Esophagus muscularis mucosa (tissue), 4 donors: ENCODE measurements at regions not wholly inside any gene's neighbourhood (a gene's known extent, or its start where the extent isn't known, plus 50 kb on each side); places are given as distances from the start of the nearest gene placed in this dataset.
A peak's percentile ranks its signal among the peaks of the same experiment; 100 is the strongest.

Experiments
- DNase-seq: peaks from one replicate; pipeline ENCODE4 v3.0.0-alpha.2; 2017; ENCODE audit errors: extremely low spot score
- H3K27ac ChIP-seq, 4 donors: fragments of 200-600 bp; sonication (generic); replicated peaks in 1 of 4; 1 replicate in 3 of 4; 2 replicates in 1 of 4; pipeline ENCODE4 v1.5.1; 2016 to 2019; ENCODE audit warnings: mild to moderate bottlenecking in 1 of 4
- H3K27me3 ChIP-seq, 4 donors: fragments of 200-600 bp; sonication (generic); one replicate each; pipeline versions ENCODE4 v1.5.1 to v1.6.0; 2016 to 2019
- H3K36me3 ChIP-seq, 4 donors: fragments of 200-600 bp; sonication (generic); one replicate each; pipeline ENCODE4 v1.5.1; 2016 to 2019
- H3K4me1 ChIP-seq, 4 donors: fragments of 200-600 bp; sonication (generic); one replicate each; pipeline ENCODE4 v1.5.1; 2016 to 2019
- H3K4me3 ChIP-seq, 4 donors: fragments of 200-600 bp; sonication (generic); 1 replicate in 2 of 4; 2 replicates in 2 of 4; pipeline ENCODE4 v1.5.1; 2016 to 2019; ENCODE audit warnings: mild to moderate bottlenecking in 4 of 4, moderate library complexity in 1 of 4
- H3K9me3 ChIP-seq, 4 donors: fragments of 200-600 bp; sonication (generic); 1 replicate in 3 of 4; 2 replicates in 1 of 4; pipeline ENCODE4 v1.5.1; 2016 to 2019
- EP300 ChIP-seq: sonication (generic); formaldehyde crosslinking; IDR thresholded peaks from one replicate; pipeline ENCODE4 v1.6.1; 2017; ENCODE audit warnings: antibody characterized with exemption
- POLR2A ChIP-seq: fragments of 450-650 bp; IDR thresholded peaks from one replicate; pipeline ENCODE4 v1.6.1; 2017; ENCODE audit warnings: antibody characterized with exemption, moderate library complexity, mild to moderate bottlenecking, low read depth
- POLR2AphosphoS5 ChIP-seq, 2 donors: sonication (generic); formaldehyde crosslinking; IDR thresholded peaks; one replicate each; pipeline ENCODE4 v1.6.1; 2017; ENCODE audit warnings: antibody characterized with exemption in 2 of 2
- WGBS: methylation state at CpG from one replicate; pipeline ENCODE4 v1.1.5; 2018; 5-methylcytosine and 5-hydroxymethylcytosine counted together
- intact Hi-C: fragments of 100-400 bp; cut with DNase I; formaldehyde crosslinking; loops from one replicate; pipeline ENCODE4 v1.15.1; 2023
- TF ChIP-seq, protein P1 (sequence below), 3 experiments: fragments of 200-600 bp in 2 of 3; fragments of 450-650 bp in 1 of 3; sonication (generic) in 2 of 3; IDR thresholded peaks; one replicate each; pipeline ENCODE4 v1.5.1; 2017 to 2019; ENCODE audit warnings: antibody characterized with exemption in 3 of 3, mild to moderate bottlenecking in 2 of 3, moderate library complexity in 1 of 3

DNA sequence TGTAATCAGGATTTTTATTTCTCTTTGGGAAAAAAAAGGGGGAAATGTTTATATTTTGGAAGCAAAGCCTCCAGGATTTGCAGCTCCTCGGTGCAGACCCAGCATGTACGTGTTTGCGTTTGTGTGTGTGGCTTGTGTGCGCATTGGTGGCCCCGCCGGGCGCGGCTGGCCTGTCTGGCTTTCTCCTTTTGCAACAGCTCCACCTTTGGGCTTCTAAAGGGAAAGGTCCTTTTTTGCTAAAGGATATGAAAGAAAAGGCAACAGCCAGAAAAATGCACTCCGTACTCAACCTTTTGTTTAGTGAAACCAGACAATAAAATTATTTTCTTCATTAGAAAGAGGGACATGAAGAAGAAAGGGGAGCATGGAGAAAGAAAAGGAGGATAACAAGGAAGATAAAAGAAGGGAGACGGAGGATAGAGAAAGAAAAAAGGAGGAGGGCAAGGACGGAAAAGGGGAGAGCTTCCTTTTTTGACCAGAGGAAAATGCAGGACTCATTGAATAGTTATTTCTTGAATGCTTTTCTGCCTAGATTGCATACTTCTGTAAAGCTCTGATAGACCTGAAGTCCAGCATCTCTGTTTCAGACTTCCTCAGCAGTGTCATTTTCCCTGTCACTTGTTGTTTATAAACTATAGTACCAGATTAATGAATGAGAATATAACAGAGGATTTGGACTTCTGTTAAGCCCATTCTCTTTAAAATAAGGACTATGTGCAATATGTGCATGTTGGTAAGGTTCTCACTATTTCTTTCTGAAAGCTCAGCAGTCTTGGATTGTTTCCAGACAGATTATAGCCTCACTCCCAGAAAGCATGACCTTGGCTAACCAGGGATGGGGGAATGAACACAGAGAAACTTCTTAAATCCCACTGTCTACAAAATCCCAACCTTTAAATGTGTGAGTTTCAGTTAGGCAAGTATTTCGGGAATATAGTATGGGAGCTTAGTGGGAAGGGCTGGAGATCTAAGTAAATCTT is 563.1 kb upstream of the PIK3C3 start:
- TF ChIP-seq POLR2A = no peak
- no peak for TF ChIP-seq EP300
- TF ChIP-seq POLR2AphosphoS5 (IDR thresholded peaks at IDR 0.05) = no peak
- TF ChIP-seq, protein P1, sequence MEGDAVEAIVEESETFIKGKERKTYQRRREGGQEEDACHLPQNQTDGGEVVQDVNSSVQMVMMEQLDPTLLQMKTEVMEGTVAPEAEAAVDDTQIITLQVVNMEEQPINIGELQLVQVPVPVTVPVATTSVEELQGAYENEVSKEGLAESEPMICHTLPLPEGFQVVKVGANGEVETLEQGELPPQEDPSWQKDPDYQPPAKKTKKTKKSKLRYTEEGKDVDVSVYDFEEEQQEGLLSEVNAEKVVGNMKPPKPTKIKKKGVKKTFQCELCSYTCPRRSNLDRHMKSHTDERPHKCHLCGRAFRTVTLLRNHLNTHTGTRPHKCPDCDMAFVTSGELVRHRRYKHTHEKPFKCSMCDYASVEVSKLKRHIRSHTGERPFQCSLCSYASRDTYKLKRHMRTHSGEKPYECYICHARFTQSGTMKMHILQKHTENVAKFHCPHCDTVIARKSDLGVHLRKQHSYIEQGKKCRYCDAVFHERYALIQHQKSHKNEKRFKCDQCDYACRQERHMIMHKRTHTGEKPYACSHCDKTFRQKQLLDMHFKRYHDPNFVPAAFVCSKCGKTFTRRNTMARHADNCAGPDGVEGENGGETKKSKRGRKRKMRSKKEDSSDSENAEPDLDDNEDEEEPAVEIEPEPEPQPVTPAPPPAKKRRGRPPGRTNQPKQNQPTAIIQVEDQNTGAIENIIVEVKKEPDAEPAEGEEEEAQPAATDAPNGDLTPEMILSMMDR (IDR thresholded peaks at IDR 0.05) = peak; percentile 34 to 48 (median 35)
- Histone ChIP-seq H3K27me3 (no peaks in the 10 kb centered on the region), H3K4me3 (peak overlapping the region; percentile 13 to 36 (median 16)), H3K36me3 (no peaks in the 10 kb centered on the region), H3K9me3 (no peaks in the 10 kb centered on the region), H3K27ac (no peak overlapping the region), H3K4me1 (peaks cover 0 to 9% (median 2%) of the 10 kb centered on the region in 4 donors)
- 6% methylated on average over 12 of the region's 12 CpGs for WGBS
- no peak for DNase-seq
- intact Hi-C loops = no loop called here

DNA sequence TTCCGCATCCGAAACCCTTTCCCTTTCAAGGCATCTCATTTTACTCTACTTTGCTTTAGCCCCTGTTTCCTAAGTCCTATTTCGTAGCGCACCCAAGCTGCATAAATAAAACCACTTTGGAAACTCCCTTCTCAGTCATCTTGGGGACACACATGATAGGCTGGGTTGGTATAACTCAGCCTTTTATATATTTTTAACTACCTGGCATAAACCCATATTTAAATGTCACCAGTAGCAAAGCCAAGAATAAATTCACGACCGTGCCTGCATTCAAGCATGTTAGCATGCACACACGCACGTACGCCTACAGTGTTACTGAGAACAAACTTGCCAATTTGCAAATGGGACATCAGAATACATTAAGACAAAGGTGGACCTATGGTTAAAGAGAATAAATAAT is 564.7 kb upstream of the PIK3C3 start:
- no peaks in the 10 kb centered on the region for H3K9me3 ChIP-seq
- intact Hi-C loops = no loop called here
- no peak overlapping the region for H3K27ac ChIP-seq
- no peaks in the 10 kb centered on the region for H3K36me3 ChIP-seq
- no peaks in the 10 kb centered on the region for H3K27me3 ChIP-seq
- TF ChIP-seq EP300 (no peak), POLR2A (no peak), POLR2AphosphoS5 (IDR thresholded peaks at IDR 0.05) (no peak)
- TF ChIP-seq, protein P1 (IDR thresholded peaks at IDR 0.05) = no peak
- no peak overlapping the region for H3K4me3 ChIP-seq
- 78% methylated on average over 9 of the region's 9 CpGs for WGBS
- DNase-seq = no peak
- H3K4me1 ChIP-seq = peaks cover 0 to 9% (median 2%) of the 10 kb centered on the region in 4 donors

DNA sequence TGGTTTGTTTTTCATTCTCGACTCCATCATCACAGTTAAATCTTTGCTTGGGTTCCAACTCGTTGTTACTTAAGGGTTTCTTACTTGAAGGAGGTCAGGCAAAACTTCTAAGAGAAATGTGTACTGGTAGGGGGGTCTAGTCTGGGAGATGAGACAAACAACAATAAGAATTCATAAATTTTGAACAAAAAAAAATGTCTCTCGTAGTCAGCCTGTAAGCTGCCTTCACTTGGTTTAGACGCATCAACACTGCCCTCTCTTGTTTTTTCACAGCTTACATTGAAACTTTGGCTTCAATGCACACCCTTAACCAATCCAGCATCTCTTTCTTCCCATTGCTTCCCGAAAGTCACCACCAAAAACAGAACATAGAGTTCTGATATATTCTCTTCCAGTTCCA is 576.4 kb upstream of the PIK3C3 start:
- intact Hi-C loops = no loop called here
- 40% methylated on average over 5 of the region's 5 CpGs for WGBS
- no peak overlapping the region for H3K4me3 ChIP-seq
- H3K27ac ChIP-seq = no peak overlapping the region
- TF ChIP-seq POLR2A (no peak), EP300 (no peak), POLR2AphosphoS5 (IDR thresholded peaks at IDR 0.05) (no peak)
- TF ChIP-seq, protein P1 (IDR thresholded peaks at IDR 0.05) = no peak
- H3K4me1 ChIP-seq = no peaks in the 10 kb centered on the region
- no peaks in the 10 kb centered on the region for H3K36me3 ChIP-seq
- DNase-seq = no peak
- H3K9me3 ChIP-seq = no peaks in the 10 kb centered on the region
- no peaks in the 10 kb centered on the region for H3K27me3 ChIP-seq

DNA sequence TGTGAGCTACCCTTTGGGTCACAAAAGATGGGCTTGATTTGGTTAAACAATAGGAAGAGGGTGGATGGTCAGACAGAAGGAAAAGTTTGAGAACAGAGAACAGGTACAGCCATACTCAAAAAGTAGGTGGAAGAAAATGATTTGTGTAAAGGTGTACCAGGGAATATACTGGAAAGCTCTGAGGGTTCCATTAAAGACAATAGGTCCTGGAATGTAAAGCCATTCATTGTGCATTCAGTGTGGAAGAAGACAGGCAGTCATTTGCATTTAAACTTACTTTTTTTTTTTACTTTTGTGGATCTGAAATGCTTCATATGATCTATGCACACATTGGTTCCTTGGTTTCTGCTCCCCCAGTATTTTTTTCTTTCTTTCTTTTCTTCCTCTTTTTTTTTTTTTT is 581.4 kb upstream of the PIK3C3 start:
- Histone ChIP-seq H3K4me1 (no peaks in the 10 kb centered on the region), H3K27ac (no peak overlapping the region), H3K27me3 (no peaks in the 10 kb centered on the region), H3K4me3 (no peak overlapping the region), H3K9me3 (no peaks in the 10 kb centered on the region), H3K36me3 (no peaks in the 10 kb centered on the region)
- intact Hi-C loops = no loop called here
- no peak for DNase-seq
- no peak for TF ChIP-seq EP300

DNA sequence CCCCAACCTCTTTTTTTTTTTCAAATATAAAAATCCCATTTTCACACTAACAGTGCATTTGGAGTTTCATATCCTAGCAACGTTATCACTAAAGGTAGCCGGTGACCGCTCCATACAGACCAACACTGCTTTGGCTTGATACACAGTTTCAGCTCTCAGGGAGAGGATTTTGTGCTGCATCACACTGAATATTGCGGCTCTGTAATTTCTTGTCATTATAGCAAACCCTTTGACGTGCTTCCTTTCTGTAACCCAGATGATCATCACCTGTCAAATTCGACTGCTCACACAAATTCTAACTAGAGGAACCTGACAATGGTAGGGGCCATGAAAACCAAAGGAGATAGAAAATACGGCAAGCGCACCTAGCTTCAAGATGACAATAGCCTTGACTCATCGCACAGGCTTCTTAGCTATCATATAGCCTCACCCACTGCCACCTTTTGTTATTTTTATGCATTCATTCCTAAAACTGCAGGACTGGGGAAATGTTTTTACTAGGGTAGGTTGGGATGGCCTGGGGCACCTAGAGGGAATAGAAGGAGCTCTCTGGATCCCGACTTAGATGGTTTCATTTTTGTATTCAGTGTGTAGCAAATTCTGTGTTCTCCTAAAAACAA is 582.9 kb upstream of the PIK3C3 start:
- H3K27me3 ChIP-seq = no peaks in the 10 kb centered on the region
- no peak for TF ChIP-seq EP300
- no peak for TF ChIP-seq POLR2AphosphoS5 (IDR thresholded peaks at IDR 0.05)
- H3K36me3 ChIP-seq = no peaks in the 10 kb centered on the region
- no peak overlapping the region for H3K4me3 ChIP-seq
- intact Hi-C loops = no loop called here
- H3K4me1 ChIP-seq = no peaks in the 10 kb centered on the region
- WGBS = 85% methylated on average over 10 of the region's 10 CpGs
- DNase-seq = no peak
- no peaks in the 10 kb centered on the region for H3K9me3 ChIP-seq
- H3K27ac ChIP-seq = no peak overlapping the region
